ENCODE measurements at regions not wholly inside any gene's neighbourhood (a gene's known extent, or its start where the extent isn't known, plus 50 kb on each side); places are given as distances from the start of the nearest gene placed in this dataset.

- DNase-seq: no peak
Observed at GRCh38 chr11:134791102-134791501, 379.1 kb upstream of the B3GAT1 start.

GRCh38 chr11:134789104-134789503 is 377.1 kb upstream of the B3GAT1 start:
- no peak for DNase-seq

- no peak for DNase-seq
Observed at GRCh38 chr11:134786636-134787035, 374.6 kb upstream of the B3GAT1 start.

DNA sequence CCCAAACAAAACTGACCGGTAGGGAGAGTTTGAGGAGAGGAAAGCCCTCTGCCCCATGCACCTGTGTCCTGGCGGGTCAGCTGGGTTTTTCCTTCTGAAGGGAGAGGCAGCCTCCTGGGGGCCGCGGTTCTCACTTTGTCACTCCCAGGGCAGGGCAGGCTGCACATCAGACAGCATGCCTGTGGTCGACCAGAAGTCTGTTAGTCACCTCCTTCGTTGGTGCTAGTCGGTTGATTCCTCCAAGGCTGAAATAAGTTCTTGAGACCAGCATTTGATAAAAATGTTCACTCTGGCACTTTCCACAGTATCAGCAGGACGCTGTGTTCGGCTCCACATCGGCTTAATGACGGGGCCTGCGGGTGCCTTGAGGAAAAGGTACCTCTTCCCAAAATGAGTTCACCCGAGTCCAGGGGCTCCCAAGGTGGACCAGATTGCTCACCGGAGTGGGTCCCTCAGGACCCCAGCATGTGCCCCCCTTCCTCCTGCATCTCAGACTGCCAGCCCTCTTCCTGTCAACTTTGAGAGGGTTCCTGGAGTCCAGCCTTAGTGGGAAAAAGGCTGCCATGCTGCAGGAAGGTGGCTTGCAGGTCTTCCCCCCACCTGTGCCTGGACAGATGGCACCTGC is 373.7 kb upstream of the B3GAT1 start:
- no peak for DNase-seq

DNA sequence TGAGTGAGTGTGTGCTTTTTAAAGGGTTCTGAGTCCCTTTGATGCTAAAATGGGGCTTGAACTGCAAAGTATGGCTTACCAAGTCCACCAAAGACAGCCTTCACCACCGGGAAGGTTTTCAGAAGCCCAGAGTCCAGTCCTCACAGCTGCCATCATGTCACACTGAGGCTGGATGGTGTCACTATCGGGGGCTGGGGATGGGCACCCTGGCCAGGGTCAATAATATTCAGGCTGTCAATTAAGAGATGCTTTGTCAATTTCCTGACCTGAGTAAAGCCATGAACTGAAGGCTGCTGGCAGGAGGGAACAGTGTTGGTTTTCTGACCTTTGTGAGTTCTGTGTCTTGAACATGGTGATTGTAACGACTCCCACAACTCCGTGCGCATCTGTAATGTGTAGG is 373.0 kb upstream of the B3GAT1 start:
- no peak for DNase-seq

DNA sequence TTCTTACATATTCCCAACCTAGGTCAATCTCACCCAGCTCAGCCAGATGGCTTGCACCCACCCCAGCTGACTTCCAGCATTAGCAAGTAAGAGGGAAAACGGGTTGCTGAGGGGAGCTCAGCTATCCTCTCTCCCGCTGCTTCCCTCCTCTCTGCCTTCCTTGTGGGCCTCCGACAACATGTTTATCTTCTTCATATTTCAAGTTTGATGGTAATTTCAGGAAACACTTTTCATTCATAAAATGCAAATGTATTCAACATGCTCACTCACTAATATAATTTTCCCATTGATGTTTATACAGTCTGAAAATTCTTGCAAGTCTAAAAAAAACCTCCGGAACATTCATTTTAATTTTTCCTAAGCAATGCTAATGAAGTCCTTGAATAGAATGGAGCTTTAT is 372.5 kb upstream of the B3GAT1 start:
- DNase-seq: no peak

GRCh38 chr11:134784046-134784445 is 372.0 kb upstream of the B3GAT1 start:
- DNase-seq: no peak

DNA sequence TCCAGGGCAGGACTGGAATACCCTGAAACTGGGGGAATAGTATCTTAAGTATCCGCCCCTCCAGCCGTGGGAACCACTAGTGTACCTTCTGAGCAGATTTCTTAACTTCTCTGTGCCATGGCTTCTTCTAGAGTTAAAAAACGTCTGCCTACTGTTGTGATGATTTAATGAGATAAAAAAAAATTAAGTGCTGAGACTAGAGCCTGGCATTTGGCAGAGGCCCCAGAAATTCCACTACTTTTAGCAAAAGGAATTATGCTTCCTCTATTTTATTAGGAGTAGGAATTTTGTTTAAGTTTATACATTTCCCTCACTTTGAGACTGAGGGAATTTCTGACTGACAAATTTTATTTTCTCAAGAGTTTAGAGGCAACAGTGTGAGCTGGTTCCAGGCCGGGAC is 371.2 kb upstream of the B3GAT1 start:
- DNase-seq: no peak

DNA sequence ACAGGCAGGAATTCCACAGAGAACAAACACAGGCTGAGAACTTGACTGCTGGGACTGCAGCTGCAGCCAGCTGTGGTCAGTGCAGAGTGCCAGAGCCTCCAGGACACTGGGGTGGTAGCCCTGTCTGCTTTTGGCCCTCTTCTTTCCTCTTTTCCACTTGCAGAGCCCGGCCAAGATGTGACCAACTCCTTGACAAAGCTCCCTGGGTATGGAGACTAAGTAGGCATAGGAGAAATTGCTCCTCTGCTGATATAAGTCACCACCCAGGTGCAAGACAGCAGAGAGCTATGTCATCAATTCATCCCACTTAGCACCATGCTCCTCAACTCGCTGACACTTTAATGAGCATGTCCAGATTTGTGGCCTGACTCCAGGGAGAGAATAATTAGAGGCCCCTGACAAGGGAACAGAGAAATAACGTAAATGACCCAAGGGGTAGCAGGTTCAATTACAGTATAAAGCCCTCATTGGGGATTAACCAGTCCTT is 369.4 kb upstream of the B3GAT1 start:
- DNase-seq: no peak

- DNase-seq: no peak
Observed at GRCh38 chr11:134780486-134781147, 368.6 kb upstream of the B3GAT1 start.

DNA sequence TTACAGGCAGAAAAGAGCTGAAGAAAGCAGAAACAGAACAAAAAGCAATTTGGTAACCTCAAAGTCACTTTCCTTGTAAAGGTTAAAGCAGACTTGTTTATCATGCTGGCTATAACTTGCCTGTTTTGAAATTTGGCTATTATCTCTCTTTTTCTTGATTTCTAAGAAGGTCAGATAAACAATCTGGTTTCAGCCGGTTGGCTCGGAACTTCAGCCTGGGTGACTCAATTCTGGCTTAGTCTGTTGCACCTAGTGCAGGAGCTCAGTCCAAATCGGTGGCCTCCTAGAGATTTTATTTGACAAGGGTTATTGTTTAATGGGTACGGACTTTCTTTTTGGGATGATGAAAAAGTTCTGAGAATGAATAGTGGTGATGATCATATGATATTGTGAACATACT is 367.1 kb upstream of the B3GAT1 start:
- no peak for DNase-seq

DNA sequence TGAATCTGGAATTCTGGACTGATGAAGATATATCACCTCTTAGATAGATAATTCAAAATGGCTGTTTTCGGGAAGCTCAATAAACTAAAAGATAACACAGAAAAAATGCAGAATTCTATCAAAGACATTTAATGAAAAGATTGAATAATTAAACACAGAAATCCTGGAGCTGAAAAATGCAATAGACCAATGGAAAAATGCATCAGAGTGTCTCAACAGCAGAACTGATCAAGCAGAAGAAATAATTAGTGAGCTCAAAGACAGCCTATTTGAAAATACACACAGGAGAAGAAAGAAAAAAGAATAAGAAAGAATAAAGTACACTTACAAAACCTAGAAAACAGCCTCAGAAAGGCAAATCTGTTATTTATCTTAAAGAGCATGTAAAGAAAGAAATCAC is 356.4 kb upstream of the B3GAT1 start:
- no peak for DNase-seq

- DNase-seq: no peak
Observed at GRCh38 chr11:134765565-134765964, 353.5 kb upstream of the B3GAT1 start.

DNA sequence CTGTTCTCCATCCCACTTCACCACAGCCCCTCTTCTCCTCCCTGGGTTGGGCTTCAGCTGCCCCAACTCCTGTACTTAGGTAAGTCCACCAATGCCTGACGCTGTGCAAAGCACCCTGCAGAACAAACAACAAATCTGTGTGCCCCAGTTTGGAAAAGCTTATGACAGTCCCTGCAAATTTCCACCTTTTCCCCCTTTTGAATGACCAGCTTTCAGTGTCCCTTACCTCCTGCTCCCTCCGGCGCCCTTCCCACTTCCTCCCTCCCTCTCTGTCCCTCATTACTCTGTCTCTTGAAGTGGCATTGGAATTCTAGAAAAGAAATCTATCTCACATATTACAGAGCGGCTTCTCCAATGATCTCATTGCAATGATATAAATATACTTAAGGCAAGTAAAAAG is 352.9 kb upstream of the B3GAT1 start:
- DNase-seq: no peak

GRCh38 chr11:134764367-134764766 is 352.3 kb upstream of the B3GAT1 start:
- no peak for DNase-seq

DNA sequence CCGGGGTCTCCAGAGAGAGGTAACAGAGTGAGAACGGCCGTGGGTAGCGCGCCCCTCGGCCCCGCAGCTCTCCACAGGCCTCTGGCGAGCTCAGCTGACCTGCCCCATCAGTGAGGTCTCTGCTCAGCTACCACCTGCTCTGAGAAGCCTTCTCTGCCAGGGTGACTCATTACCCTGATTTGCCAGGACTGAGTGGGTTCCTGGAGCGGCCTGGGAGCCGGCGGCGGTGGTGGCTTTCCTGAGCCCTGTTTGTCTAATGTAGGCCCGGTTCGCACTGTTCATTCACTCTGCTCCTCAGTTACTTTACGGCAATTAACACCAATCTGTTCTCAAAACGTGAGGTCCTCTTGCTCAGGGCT is 351.0 kb upstream of the B3GAT1 start:
- DNase-seq: no peak

DNA sequence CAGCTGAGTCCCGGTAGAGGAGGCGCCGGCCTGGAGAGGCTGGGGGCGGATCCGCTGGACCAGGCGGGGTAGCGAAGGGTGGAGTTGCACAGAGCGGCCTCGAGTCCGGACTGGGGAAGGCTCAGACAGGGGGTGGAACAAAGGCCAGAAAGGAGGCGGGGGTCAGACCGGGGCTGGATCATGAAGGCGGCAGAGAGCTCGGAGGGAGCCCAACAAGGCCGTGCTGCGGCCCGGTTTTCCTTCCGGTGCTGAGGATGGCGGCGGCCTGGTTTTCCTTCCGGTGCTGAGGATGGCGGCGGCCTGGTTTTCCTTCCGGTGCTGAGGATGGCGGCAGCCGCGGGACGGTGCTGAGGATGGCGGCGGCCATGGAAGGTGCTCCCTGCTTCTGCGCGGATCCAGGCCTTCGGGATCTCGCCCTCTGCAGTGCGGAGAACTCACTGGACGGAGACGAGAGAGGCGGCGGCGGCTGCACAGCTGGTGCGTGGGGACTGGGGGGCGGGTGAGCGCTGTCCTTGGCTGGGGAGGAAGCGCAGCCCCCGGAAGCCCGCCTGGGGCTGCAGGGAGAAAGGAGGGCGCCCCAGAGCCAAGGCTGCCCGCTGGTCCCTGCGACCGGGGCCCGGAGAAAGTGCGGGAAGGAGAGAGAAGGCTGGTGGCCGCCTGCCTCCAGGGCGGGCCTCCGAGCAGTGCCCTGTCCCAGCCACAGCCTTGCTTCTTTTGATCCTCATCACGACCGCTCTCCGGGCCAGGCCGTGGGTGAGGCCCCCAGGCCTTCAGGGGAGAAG is 350.4 kb upstream of the B3GAT1 start:
- DNase-seq: no peak

GRCh38 chr11:134761926-134762247 is 349.8 kb upstream of the B3GAT1 start:
- DNase-seq: no peak

DNA sequence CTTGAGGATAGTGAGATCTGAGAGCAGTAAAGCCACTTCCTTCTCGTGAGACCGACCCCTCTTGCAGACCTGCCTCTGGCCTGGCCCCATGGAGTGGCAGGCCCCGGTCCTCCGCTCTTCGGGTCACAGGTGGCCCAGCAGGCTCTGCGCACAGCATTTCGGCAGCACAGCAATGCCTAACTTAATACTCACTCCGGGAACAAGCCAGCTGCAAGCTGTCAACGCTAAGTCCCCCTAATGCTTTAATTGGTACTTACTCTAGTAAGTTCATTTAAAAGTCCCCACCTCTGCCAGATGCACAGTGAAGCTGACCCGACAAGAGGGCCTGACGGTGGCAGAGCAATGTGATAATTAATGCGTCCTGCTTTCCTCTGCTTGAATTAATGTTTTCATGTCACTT is 349.3 kb upstream of the B3GAT1 start:
- no peak for DNase-seq

- no peak for DNase-seq
Observed at GRCh38 chr11:134760957-134761356, 348.9 kb upstream of the B3GAT1 start.

DNA sequence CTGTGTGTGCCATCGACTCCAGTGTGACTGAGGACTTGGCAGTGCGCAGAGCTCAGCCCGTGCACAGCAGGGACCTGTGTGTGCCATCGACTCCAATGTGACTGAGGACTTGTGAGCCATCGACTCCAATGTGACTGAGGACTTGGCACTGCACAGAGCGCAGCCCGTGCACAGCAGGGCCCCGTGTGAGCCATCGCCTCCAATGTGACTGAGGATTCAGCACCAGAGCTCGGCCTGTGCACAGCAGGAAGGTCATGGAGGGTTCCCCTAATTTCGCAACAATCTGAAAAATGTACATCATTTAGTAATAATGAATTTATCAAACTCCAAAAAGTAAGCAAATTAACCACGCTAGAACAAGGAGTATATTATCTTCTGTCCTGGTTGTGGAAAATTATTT is 348.3 kb upstream of the B3GAT1 start:
- no peak for DNase-seq

GRCh38 chr11:134759855-134760254 is 347.8 kb upstream of the B3GAT1 start:
- DNase-seq: no peak

- DNase-seq: no peak
Observed at GRCh38 chr11:134759274-134759673, 347.2 kb upstream of the B3GAT1 start.

- no peak for DNase-seq
Observed at GRCh38 chr11:134758342-134758931, 346.4 kb upstream of the B3GAT1 start.
